Activated T-cell treated with anti-CD3 and anti-CD28 coated beads for 4 hours (primary cell): ENCODE measurements at regions not wholly inside any gene's neighbourhood (a gene's known extent, or its start where the extent isn't known, plus 50 kb on each side); places are given as distances from the start of the nearest gene placed in this dataset.

ENCODE experiments used
- DNase-seq: peaks from one replicate; pipeline ENCODE4 v3.0.0-alpha.2; 2020

- DNase-seq, result no peak
These were observed 139.8 kb downstream of the KIF26A start for GRCh38 chr14:104278214-104278534.

GRCh38 chr14:104280085-104280901 lies 141.9 kb downstream of the KIF26A start:
- DNase-seq, result no peak

GRCh38 chr14:104280902-104281767 lies 142.7 kb downstream of the KIF26A start:
- no peak for DNase-seq

- no peak for DNase-seq
These were observed 143.4 kb downstream of the KIF26A start for GRCh38 chr14:104281768-104282301.

- DNase-seq, result no peak
These were observed 144.2 kb downstream of the KIF26A start for GRCh38 chr14:104282332-104283196.

GRCh38 chr14:104283197-104284106 lies 145.1 kb downstream of the KIF26A start:
- no peak for DNase-seq

GRCh38 chr14:104284107-104284592 lies 145.8 kb downstream of the KIF26A start:
- no peak for DNase-seq

GRCh38 chr14:104284636-104285507 lies 146.5 kb downstream of the KIF26A start:
- no peak for DNase-seq

GRCh38 chr14:104285508-104285840 lies 147.1 kb downstream of the KIF26A start:
- DNase-seq, result no peak

GRCh38 chr14:104286086-104286485 lies 147.7 kb downstream of the KIF26A start:
- no peak for DNase-seq

GRCh38 chr14:104286496-104286895 lies 148.1 kb downstream of the KIF26A start:
- no peak for DNase-seq

- DNase-seq, result no peak
These were observed 149.1 kb downstream of the KIF26A start for GRCh38 chr14:104287301-104288009.

- no peak for DNase-seq
These were observed 149.9 kb downstream of the KIF26A start for GRCh38 chr14:104288272-104288671.

GRCh38 chr14:104289507-104289906 lies 151.1 kb downstream of the KIF26A start:
- no peak for DNase-seq

GRCh38 chr14:104290058-104290667 lies 151.8 kb downstream of the KIF26A start:
- no peak for DNase-seq

- DNase-seq, result no peak
These were observed 152.4 kb downstream of the KIF26A start for GRCh38 chr14:104290756-104291122.

GRCh38 chr14:104291123-104292000 lies 153.0 kb downstream of the KIF26A start:
- DNase-seq, result no peak
